ENCODE measurements at regions not wholly inside any gene's neighbourhood (a gene's known extent, or its start where the extent isn't known, plus 50 kb on each side); places are given as distances from the start of the nearest gene placed in this dataset.

DNA sequence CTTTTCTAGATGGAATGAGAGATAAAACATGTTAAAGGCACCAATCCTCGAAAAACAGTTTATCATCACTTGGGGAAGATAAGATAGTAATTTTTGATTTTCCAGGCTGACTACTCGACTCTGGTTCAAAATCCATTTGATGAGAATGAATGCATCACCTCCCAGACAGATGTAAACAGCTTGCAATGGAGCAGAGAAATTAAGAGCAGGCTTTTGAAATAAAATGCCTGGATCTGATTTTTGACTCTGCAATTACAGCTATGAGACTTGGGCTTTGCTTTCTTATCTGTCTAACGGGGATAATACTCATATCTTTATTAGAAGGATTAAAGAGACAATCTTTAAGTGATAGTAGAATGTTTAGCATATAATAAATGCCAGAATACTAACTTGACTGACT, 1148.9 kb downstream of the OLFM4 start:
- Mint-ChIP-seq H3K9me3 (peaks cover 6 to 7% of the 10 kb centered on the region in 2 donors), H3K4me1 (ENCODE audit: low read depth) (no peaks in the 10 kb centered on the region), H3K36me3 (ENCODE audit: insufficient read depth in 2 of 2) (peaks cover 0 to 1% of the 10 kb centered on the region in 2 donors), H3K27me3 (ENCODE audit: low read depth) (no peaks in the 10 kb centered on the region), H3K4me3 (no peak overlapping the region), H3K27ac (no peak overlapping the region)
- ATAC-seq (replicated peaks in 1 of 2) = no peak
- DNase-seq = no peak

DNA sequence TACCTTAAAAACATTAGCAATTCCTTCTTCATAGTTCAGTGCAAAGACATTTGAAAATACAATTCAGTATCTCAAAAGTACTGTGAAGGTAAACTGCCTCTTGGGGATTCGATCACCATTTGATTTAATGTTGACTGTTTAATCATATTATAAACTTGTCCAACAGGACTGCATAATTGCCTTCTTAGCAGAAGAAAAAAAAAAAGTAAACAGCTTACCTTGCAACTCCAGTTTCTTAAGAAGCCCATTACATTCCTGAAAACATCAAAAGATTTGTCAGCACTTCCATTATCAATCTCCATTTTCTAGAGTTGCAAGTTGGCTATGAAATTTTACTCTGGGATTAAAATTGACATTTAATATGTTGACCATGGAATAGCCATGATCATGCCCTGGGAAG, 1154.6 kb downstream of the OLFM4 start:
- Mint-ChIP-seq H3K9me3 (peaks cover 8 to 10% of the 10 kb centered on the region in 2 donors), H3K36me3 (ENCODE audit: insufficient read depth in 2 of 2) (peaks cover 1 to 2% of the 10 kb centered on the region in 2 donors)
- no peak for ATAC-seq (replicated peaks in 1 of 2)

DNA sequence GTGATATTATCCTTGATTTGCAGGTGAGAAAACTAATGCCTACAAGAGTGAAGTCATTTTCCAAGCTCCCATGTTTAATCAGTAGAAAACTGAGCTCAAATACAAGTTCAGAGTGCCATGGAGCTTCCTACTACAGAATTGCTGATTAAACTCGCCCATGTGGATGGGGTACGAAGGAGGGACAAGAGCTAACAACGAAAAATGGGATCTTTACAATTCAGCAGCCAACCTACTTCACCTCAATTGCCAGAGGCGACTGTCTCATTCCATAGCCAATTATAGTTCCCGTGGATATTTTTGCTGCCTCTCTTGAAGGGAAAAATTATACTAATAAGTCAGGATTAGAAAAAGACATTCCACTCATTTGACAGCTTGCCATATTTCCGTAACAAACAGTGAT, 1155.1 kb downstream of the OLFM4 start:
- no peak overlapping the region for H3K27ac Mint-ChIP-seq
- H3K4me3 Mint-ChIP-seq = no peak overlapping the region
- peaks cover 1 to 2% of the 10 kb centered on the region in 2 donors for H3K36me3 Mint-ChIP-seq (ENCODE audit: insufficient read depth in 2 of 2)
- DNase-seq (no peak), ATAC-seq (replicated peaks in 1 of 2) (no peak)
- H3K27me3 Mint-ChIP-seq (ENCODE audit: low read depth) = no peaks in the 10 kb centered on the region
- no peaks in the 10 kb centered on the region for H3K4me1 Mint-ChIP-seq (ENCODE audit: low read depth)
- H3K9me3 Mint-ChIP-seq = peaks cover 5 to 10% of the 10 kb centered on the region in 2 donors

More for the DNA sequence above, 1154.6 kb downstream of the OLFM4 start:
- no peaks in the 10 kb centered on the region for H3K4me1 Mint-ChIP-seq (ENCODE audit: low read depth)
- no peak overlapping the region for H3K27ac Mint-ChIP-seq
- no peaks in the 10 kb centered on the region for H3K27me3 Mint-ChIP-seq (ENCODE audit: low read depth)
- no peak overlapping the region for H3K4me3 Mint-ChIP-seq
- DNase-seq = no peak

DNA sequence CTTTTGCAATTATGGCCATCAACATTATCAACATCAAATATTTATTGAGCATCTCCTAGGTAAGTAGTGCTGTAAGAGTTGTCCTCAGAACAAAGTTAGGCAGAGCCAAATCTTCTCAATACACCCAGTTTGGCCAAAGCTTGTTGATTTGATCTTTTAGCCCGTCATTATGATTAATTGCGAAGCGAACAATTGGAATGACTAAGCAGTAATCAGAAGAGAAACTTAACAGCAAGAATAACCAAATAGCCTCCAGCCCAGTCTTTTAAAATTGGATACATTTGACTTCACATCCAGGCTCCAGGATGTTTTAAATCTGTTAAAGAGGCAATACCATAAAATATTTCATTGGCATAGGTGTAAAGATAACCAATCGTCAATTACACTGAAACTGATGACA, 1156.0 kb downstream of the OLFM4 start:
- H3K36me3 Mint-ChIP-seq (ENCODE audit: insufficient read depth in 2 of 2) = peaks cover 1 to 2% of the 10 kb centered on the region in 2 donors
- H3K27ac Mint-ChIP-seq = no peak overlapping the region
- no peaks in the 10 kb centered on the region for H3K4me1 Mint-ChIP-seq (ENCODE audit: low read depth)
- H3K27me3 Mint-ChIP-seq (ENCODE audit: low read depth) = no peaks in the 10 kb centered on the region
- peaks cover 10 to 13% of the 10 kb centered on the region in 2 donors for H3K9me3 Mint-ChIP-seq
- ATAC-seq (replicated peaks in 1 of 2) (no peak), DNase-seq (no peak)
- no peak overlapping the region for H3K4me3 Mint-ChIP-seq

DNA sequence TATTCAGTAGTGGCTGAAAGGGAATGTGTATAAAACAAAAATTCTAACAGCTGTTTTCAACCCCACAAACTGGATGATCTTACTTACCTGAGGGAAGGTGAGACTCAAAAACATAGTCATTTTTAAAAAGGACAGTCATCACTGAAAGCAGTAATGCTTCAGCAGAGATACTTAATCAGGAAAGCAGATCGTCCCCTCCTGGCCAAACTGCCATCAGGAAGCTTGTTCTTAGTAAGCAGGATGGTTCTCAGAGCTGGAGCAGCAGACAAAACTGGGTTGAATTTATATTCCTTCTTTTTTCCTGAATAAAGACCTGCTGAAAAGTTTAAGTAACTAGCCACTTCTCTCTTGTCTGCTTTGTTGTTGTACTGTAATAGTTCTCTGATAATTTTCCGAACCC, 1156.5 kb downstream of the OLFM4 start:
- no peak for DNase-seq
- Mint-ChIP-seq H3K27me3 (ENCODE audit: low read depth) (no peaks in the 10 kb centered on the region), H3K36me3 (ENCODE audit: insufficient read depth in 2 of 2) (peaks cover 0 to 2% of the 10 kb centered on the region in 2 donors), H3K27ac (no peak overlapping the region), H3K9me3 (peaks cover 13 to 14% of the 10 kb centered on the region in 2 donors), H3K4me1 (ENCODE audit: low read depth) (no peaks in the 10 kb centered on the region), H3K4me3 (no peak overlapping the region)
- ATAC-seq (replicated peaks in 1 of 2) = no peak

DNA sequence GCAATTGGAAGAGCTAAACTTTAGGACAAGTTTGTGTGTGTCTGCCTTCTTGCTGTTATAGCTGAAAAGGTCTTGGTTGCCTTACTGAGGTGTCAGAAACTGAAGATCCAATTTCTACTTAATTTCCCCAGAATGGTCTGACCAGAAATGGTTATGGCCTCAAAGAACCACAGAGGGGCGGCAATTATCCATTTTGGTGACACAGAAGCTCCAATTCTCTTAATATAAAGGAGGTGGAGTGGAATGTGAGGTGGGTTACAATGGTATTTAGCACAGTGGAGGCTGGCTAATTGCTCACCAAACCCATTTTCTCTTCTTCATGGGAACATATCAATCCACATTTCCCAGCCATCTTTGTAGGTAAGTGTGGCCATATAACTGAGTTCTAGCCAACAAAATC, 1157.2 kb downstream of the OLFM4 start:
- ATAC-seq (replicated peaks in 1 of 2) (no peak), DNase-seq (no peak)
- peaks cover 0 to 2% of the 10 kb centered on the region in 2 donors for H3K36me3 Mint-ChIP-seq (ENCODE audit: insufficient read depth in 2 of 2)
- H3K9me3 Mint-ChIP-seq = peaks cover 13 to 15% of the 10 kb centered on the region in 2 donors
- no peaks in the 10 kb centered on the region for H3K27me3 Mint-ChIP-seq (ENCODE audit: low read depth)
- H3K27ac Mint-ChIP-seq = no peak overlapping the region
- H3K4me3 Mint-ChIP-seq = no peak overlapping the region
- H3K4me1 Mint-ChIP-seq (ENCODE audit: low read depth) = no peaks in the 10 kb centered on the region

DNA sequence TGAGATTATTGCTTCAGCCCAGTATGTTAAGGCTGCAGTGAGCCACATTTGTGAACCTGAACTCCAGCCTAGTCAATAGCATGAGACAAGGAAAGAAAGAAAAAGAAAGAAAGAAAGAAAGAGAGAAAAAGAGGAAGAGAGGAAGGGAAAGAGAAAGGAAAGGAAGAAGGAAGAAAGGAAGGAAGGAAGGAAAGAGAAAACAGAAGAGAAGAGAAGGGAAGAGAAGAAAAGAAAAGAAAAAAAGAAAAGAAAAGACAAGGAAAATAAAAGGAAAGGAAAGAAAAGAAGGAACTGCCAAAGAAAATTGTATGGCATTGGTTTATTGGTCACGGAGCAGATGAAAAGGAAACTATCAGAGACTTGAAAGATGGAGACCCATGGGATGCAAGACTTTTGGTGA, 1158.8 kb downstream of the OLFM4 start:
- H3K4me3 Mint-ChIP-seq = no peak overlapping the region
- H3K36me3 Mint-ChIP-seq (ENCODE audit: insufficient read depth in 2 of 2) = peaks cover 0 to 2% of the 10 kb centered on the region in 2 donors
- H3K27ac Mint-ChIP-seq = no peak overlapping the region
- no peaks in the 10 kb centered on the region for H3K27me3 Mint-ChIP-seq (ENCODE audit: low read depth)
- no peak for DNase-seq
- H3K9me3 Mint-ChIP-seq = peaks cover 15 to 17% of the 10 kb centered on the region in 2 donors
- no peak for ATAC-seq (replicated peaks in 1 of 2)
- H3K4me1 Mint-ChIP-seq (ENCODE audit: low read depth) = no peaks in the 10 kb centered on the region

DNA sequence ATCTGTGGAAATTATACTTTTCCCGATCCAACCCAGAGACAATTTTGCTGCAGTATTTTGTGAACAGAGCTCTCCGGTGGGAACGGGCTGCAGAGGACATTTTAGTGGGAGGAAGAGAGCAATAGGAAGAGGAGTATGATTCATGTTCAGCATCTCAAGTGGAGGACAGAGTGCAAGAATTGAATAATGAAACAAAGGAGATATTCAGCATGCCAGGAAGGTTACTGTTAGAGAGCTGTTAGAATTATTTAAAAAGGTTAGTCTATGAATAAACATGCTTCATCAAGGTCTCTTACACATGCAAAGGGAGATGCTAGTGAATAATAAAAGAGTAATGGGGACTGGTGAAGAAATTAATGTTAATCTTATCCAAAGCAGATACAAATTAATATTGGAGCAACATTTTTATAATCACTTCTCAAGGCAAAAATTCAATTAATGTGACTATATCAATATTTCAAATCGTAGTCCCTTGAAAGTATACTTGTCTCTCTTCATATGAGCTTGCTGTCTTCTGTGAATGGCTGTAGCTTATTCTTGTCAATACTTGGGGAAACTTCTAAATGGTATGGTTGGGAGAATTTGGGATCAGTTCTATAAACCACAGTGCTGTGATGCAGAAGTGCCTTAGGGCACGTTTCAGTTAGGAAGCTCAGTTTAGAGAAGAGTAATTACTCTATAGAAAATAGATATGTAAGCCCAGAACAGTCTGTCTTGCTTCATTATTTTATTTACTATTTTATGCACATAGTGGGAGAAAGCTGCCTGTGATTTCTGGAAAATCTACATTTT, 1165.8 kb downstream of the OLFM4 start:
- ATAC-seq (replicated peaks in 1 of 2) = no peak
- Mint-ChIP-seq H3K27me3 (ENCODE audit: low read depth) (no peaks in the 10 kb centered on the region), H3K9me3 (peaks cover 10 to 12% of the 10 kb centered on the region in 2 donors), H3K4me3 (no peak overlapping the region), H3K27ac (no peak overlapping the region), H3K4me1 (ENCODE audit: low read depth) (no peaks in the 10 kb centered on the region), H3K36me3 (ENCODE audit: insufficient read depth in 2 of 2) (no peaks in the 10 kb centered on the region)
- no peak for DNase-seq

DNA sequence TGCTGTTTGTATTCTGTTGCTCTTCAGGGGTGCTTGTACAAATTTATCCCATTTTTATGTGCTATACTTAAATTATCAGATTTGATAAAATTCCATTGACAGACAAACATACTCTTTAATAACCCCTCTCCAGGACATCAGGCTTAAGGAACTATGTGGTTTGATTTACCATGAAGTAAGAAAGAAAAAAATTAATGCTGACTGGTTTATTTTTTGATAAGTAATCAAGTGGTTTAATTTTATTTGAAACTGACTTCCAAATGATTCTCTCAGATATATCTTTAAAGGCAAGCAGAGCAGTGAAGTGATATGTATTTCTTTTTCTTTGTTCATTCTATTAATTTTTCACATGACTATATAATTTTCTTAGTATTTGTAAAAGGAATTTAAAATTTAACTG, 1168.1 kb downstream of the OLFM4 start:
- no peak for ATAC-seq (replicated peaks in 1 of 2)
- Mint-ChIP-seq H3K4me1 (ENCODE audit: low read depth) (no peaks in the 10 kb centered on the region), H3K9me3 (peaks cover 7% of the 10 kb centered on the region in 2 donors), H3K27me3 (ENCODE audit: low read depth) (no peaks in the 10 kb centered on the region), H3K27ac (no peak overlapping the region), H3K36me3 (ENCODE audit: insufficient read depth in 2 of 2) (peaks cover 0 to 2% of the 10 kb centered on the region in 2 donors), H3K4me3 (no peak overlapping the region)
- DNase-seq = no peak

DNA sequence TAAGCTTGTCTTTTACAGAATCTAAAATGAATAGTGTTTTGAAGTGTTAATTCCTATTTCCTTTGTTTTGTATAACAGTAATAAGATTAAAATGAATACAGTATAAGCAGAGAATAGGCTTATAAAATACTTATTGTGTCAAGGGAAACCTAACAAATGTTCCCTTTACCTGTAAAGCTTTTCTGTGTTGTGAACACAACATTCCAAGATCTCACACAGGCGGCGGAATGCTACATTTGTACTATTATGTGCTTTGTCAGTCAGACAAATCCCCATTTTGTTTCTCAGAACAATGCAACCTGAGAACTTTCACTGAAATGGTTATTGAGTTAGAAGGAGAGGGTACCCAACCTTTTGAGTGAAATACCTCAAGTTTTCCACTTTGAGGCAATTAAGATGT, 1170.3 kb downstream of the OLFM4 start:
- H3K9me3 Mint-ChIP-seq = peaks cover 3 to 7% of the 10 kb centered on the region in 2 donors
- no peaks in the 10 kb centered on the region for H3K4me1 Mint-ChIP-seq (ENCODE audit: low read depth)
- no peak for ATAC-seq (replicated peaks in 1 of 2)
- no peaks in the 10 kb centered on the region for H3K27me3 Mint-ChIP-seq (ENCODE audit: low read depth)
- no peak overlapping the region for H3K4me3 Mint-ChIP-seq
- no peak overlapping the region for H3K27ac Mint-ChIP-seq
- DNase-seq = no peak
- H3K36me3 Mint-ChIP-seq (ENCODE audit: insufficient read depth in 2 of 2) = peaks cover 0 to 2% of the 10 kb centered on the region in 2 donors

DNA sequence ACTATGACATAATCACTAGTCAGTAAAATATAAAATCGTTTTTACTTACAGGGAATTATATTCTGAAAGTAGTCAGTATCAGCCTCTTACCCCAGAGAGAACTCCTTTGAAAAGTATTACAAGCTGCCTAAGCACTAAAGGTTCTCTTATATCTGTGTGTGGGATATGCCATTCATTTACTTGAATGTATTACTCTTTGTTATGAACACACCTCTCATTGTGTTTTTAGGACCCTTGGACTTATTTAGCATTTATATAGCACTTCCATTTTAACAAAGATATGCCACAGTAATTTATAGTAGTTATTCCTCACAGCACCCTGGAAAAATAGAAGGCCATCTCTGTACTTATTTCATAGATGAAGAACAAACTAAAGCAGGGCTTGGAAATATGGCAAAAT, 1178.0 kb downstream of the OLFM4 start:
- ATAC-seq (replicated peaks in 1 of 2) (no peak), DNase-seq (no peak)
- no peaks in the 10 kb centered on the region for H3K27me3 Mint-ChIP-seq (ENCODE audit: low read depth)
- peaks cover 0 to 2% of the 10 kb centered on the region in 2 donors for H3K36me3 Mint-ChIP-seq (ENCODE audit: insufficient read depth in 2 of 2)
- no peak overlapping the region for H3K27ac Mint-ChIP-seq
- no peak overlapping the region for H3K4me3 Mint-ChIP-seq
- peaks cover 4 to 8% of the 10 kb centered on the region in 2 donors for H3K9me3 Mint-ChIP-seq
- H3K4me1 Mint-ChIP-seq (ENCODE audit: low read depth) = no peaks in the 10 kb centered on the region

DNA sequence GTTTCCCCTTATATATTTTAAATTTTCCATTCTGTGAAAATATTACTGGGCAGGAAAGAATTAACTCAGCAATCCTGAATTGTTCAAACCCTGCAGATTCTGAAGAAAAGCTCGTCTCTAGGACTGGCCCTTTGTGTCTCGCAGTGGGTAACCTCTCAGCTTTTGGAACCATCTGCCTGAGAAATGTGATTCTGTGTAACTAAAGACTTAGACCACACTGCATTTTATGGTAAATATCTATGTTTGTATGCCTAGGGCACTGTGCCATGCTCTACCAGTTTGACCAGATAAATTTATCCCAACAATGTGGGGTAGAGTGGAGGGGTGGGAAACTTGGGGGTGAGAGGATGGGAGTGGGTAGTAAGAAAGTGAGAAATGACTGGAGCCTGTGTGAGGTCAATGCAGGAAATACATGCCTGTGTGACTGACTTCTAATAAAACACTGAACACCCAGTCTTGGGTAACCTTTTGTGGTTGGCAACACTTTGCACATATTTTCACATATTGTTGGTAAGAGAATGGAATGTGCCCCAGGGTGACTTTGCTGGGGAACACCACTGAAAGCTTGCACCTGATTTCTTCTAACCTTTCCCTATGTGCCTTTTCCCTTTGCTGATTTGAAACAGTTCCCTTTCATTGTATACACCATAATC, 1181.9 kb downstream of the OLFM4 start:
- Mint-ChIP-seq H3K4me3 (no peak overlapping the region), H3K4me1 (ENCODE audit: low read depth) (no peaks in the 10 kb centered on the region), H3K27ac (no peak overlapping the region), H3K9me3 (peaks cover 5 to 7% of the 10 kb centered on the region in 2 donors), H3K36me3 (ENCODE audit: insufficient read depth in 2 of 2) (peaks cover 0 to 2% of the 10 kb centered on the region in 2 donors), H3K27me3 (ENCODE audit: low read depth) (no peaks in the 10 kb centered on the region)
- ATAC-seq (replicated peaks in 1 of 2) = no peak
- no peak for DNase-seq

DNA sequence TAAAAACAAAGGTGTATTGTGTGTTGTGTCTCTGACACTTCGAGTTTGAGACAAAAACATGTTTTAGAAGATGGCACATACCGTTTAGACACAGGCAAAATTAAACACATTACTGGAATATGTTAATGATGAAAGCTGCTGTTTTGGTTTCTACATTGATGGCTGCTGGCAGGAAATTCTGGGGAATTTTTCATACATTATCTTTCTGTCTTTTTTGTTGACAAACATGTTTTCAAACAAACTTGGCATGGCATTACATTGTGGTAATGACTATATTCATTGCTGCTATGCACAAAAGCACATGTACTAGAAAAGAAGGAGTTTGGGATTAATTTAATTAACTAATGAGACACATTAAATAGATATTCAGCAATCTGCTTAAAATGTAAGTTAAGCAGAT, 1187.6 kb downstream of the OLFM4 start:
- Mint-ChIP-seq H3K36me3 (ENCODE audit: insufficient read depth in 2 of 2) (peaks cover 4% of the 10 kb centered on the region in 2 donors), H3K4me3 (no peak overlapping the region), H3K27me3 (ENCODE audit: low read depth) (no peaks in the 10 kb centered on the region), H3K9me3 (peaks cover 6 to 13% of the 10 kb centered on the region in 2 donors), H3K27ac (no peak overlapping the region), H3K4me1 (ENCODE audit: low read depth) (no peaks in the 10 kb centered on the region)
- no peak for ATAC-seq (replicated peaks in 1 of 2)
- DNase-seq = no peak
